IgD-negative memory B cell (primary cell): ENCODE measurements at regions not wholly inside any gene's neighbourhood (a gene's known extent, or its start where the extent isn't known, plus 50 kb on each side); places are given as distances from the start of the nearest gene placed in this dataset.
"Not testable (repeated sequence)": the region's sequence is repeated elsewhere in the genome, so short reads cannot be mapped to it uniquely, and the experiment has no call there.

Experiments
- H3K27ac Mint-ChIP-seq, 3 donors: one replicate each; pipeline ENCODE4 v1.8.0; 2020 to 2022; ENCODE audit warnings: mild to moderate bottlenecking in 3 of 3, mixed read lengths in 3 of 3, moderate library complexity in 1 of 3
- H3K27me3 Mint-ChIP-seq: one replicate; pipeline ENCODE4 v1.8.0; 2021; ENCODE audit warnings: mixed read lengths
- H3K36me3 Mint-ChIP-seq: one replicate; pipeline ENCODE4 v1.8.0; 2020; ENCODE audit warnings: mild to moderate bottlenecking, mixed read lengths
- H3K4me1 Mint-ChIP-seq, 3 donors: one replicate each; pipeline ENCODE4 v1.8.0; 2020 to 2022; ENCODE audit warnings: mixed read lengths in 3 of 3, mild to moderate bottlenecking in 1 of 3
- H3K4me3 Mint-ChIP-seq, 4 donors: one replicate each; pipeline ENCODE4 v1.8.0; 2020 to 2022; ENCODE audit warnings: mild to moderate bottlenecking in 4 of 4, mixed read lengths in 4 of 4, moderate library complexity in 3 of 4
- H3K9me3 Mint-ChIP-seq, 3 donors: one replicate each; pipeline ENCODE4 v1.8.0; 2020 to 2021; ENCODE audit warnings: mixed read lengths in 3 of 3, mild to moderate bottlenecking in 1 of 3

DNA sequence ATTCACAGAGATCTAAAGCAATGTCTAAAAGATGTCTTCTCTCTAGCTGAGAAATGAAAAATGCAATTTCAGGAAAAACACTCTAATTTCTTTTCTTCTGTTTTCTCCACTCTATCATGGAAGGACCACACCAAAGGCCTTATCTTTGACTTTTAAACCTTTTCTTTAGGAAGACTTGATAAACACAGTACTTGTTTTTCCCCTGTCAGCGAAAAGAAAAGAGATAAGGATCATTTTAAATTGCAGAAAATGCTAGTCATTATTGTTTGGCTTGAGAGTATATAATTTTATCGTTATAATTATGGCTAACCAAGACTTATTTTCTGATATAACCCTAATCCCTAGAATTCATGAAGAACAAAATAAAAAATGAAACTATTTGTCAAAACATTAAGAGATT lies 462.4 kb upstream of the API5 start:
- H3K27me3 Mint-ChIP-seq: no peaks in the 10 kb centered on the region
- no peak overlapping the region for H3K4me3 Mint-ChIP-seq
- peaks cover 0 to 17% (median 4%) of the 10 kb centered on the region in 3 donors for H3K9me3 Mint-ChIP-seq
- no peaks in the 10 kb centered on the region for H3K4me1 Mint-ChIP-seq
- H3K27ac Mint-ChIP-seq: no peak overlapping the region
- no peaks in the 10 kb centered on the region for H3K36me3 Mint-ChIP-seq

DNA sequence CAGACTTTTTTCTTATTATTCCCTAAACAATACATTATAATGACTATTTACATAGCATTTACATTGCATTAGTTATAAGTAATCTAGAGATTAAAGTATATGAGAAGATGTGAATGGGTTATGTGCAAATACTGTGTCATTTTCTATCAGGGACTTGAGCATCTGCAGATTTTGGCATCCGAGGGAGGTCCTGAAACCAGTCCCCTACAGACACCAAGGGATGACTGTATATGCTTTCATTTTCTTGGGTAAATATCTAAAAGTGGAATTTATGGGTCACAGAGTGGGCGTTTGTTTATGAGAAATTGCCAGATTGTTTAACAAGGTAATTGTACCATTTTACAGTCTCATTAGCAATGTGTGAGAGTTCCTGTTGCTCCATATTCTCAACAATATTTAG lies 454.5 kb upstream of the API5 start:
- Mint-ChIP-seq H3K9me3 (peaks cover 2 to 7% (median 5%) of the 10 kb centered on the region in 3 donors), H3K36me3 (no peaks in the 10 kb centered on the region), H3K27ac (no peak overlapping the region), H3K27me3 (no peaks in the 10 kb centered on the region), H3K4me3 (no peak overlapping the region), H3K4me1 (no peaks in the 10 kb centered on the region)

DNA sequence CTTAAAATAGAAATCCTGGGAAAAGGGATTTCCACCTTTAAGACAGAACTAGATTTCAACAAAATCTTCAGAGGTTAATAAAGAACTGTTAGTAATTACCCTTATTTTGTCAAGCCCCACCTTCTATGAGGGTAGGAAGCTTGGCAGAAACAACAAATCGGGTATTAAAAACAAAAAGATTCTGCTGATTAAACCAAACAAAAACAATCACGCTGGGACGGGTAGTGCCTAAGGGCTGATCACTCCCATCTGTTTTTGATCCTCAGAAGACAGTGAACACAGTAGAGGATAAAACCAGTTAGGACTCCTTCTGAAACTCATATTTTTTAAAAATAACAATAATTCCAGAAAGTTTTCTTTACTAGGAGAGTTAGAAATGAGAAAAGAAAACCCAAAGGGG lies 441.3 kb upstream of the API5 start:
- H3K27ac Mint-ChIP-seq: no peak overlapping the region
- no peak overlapping the region for H3K4me3 Mint-ChIP-seq
- no peaks in the 10 kb centered on the region for H3K36me3 Mint-ChIP-seq
- no peaks in the 10 kb centered on the region for H3K27me3 Mint-ChIP-seq
- no peaks in the 10 kb centered on the region for H3K4me1 Mint-ChIP-seq
- H3K9me3 Mint-ChIP-seq: peaks cover 2 to 8% (median 7%) of the 10 kb centered on the region in 3 donors

DNA sequence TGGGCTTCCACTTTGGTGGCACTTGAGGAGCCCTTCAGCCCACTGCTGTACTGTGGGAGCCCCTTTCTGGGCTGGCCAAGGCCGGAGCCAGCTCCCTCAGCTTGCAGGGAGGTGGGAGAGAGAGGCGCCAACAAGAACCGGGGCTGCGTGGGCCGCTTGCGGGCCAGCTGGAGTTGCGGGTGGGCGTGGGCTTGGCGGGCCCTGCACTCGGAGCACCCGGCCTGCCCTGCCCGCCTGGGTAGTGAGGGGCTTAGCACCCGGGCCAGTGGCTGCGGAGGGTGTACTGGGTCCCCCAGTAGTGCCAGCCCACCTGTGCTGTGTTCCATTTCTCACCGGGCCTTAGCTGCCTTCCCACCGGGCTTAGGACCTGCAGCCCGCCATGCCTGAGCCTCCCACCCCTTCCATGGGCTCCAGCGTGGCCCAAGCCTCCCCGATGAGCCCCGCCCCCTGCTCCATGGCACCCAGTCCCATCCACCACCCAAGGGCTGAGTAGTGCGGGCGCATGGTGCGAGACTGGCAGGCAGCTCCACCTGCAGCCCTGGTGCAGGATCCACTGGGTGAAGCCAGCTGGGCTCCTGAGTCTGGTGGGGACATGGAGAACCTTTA lies 437.9 kb upstream of the API5 start:
- H3K27me3 Mint-ChIP-seq, H3K4me3 Mint-ChIP-seq, H3K4me1 Mint-ChIP-seq, H3K36me3 Mint-ChIP-seq, H3K27ac Mint-ChIP-seq, H3K9me3 Mint-ChIP-seq: not testable (repeated sequence)

DNA sequence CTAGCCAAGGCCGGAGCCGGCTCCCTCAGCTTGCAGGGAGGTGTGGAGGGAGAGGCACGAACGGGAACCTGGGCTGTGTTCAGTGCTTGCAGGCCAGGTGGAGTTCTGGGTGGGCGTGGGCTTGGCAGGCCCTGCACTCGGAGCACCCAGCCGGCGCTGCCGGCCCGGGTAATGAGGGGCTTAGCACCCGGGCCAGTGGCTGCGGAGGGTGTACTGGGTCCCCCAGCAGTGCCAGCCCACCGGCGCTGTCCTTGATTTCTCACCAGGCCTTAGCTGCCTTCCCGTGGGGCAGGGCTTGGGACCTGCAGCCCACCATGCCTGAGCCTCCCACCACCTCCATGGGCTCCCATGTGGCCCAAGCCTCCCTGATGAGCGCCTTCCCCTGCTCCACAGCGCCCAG lies 430.5 kb upstream of the API5 start:
- not testable (repeated sequence) for H3K27me3 Mint-ChIP-seq, H3K4me1 Mint-ChIP-seq, H3K27ac Mint-ChIP-seq, H3K36me3 Mint-ChIP-seq, H3K4me3 Mint-ChIP-seq, H3K9me3 Mint-ChIP-seq

DNA sequence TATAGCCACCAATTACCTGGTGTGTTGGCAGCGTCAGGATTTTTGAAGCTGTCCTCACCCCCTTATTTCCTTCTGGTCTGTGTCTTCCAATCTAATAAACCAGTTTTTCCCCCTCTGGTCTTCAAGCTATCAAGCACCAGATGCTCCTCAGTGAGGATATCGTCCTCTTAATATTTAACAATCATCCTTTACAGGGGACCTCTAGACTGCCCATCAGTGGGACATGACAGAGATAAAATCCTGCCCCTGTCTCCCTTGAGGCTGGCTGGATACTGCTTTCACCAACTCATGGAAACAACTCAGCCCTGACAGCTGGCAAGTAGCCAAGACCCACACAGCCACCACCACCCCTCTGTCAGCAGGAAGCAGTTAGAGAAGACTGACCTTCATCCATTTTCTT lies 421.0 kb upstream of the API5 start:
- no peak overlapping the region for H3K27ac Mint-ChIP-seq
- no peaks in the 10 kb centered on the region for H3K27me3 Mint-ChIP-seq
- no peaks in the 10 kb centered on the region for H3K4me1 Mint-ChIP-seq
- no peak overlapping the region for H3K4me3 Mint-ChIP-seq
- peaks cover 8 to 17% (median 8%) of the 10 kb centered on the region in 3 donors for H3K9me3 Mint-ChIP-seq
- peaks cover 1% of the 10 kb centered on the region for H3K36me3 Mint-ChIP-seq

DNA sequence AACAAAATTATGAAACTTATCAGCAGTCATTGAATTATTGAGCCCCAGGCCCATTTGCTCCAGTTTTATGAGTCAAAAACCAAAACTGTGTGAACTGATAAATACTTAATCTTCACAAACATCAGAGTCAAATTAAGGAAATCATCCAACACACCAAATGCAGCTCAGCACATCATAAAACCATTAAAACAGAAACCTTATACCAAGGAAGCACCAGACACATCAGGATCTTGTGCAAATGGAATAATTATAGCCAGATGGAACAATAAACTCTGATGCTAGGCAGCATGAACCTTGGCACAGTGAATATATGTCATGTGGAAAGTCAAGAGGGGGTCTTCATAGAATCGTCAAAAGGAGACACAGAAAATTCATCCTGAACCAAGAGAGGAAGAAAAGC lies 410.7 kb upstream of the API5 start:
- peaks cover 0 to 14% (median 2%) of the 10 kb centered on the region in 3 donors for H3K9me3 Mint-ChIP-seq
- no peak overlapping the region for H3K27ac Mint-ChIP-seq
- no peaks in the 10 kb centered on the region for H3K4me1 Mint-ChIP-seq

DNA sequence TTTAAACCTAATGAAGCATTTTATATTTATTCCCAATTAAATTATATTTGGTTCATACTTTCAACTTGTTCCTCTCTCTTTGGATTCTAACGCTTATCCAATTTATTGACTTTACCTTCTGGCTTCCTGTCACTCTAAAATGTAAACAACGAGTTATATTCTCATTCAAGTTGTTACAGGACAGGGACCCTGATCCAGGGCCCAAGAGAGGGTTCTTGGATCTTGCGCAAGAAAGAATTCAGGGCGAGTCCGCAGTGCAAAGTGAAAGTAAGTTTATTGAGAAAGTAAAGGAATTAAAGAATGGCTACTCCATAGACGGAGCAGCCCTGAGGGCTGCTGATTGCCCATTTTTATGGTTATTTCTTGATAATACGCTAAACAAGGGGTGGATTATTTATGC lies 405.6 kb upstream of the API5 start:
- H3K9me3 Mint-ChIP-seq: peaks cover 0 to 13% (median 2%) of the 10 kb centered on the region in 3 donors

More for the DNA sequence above, 410.7 kb upstream of the API5 start:
- Mint-ChIP-seq H3K4me3 (no peak overlapping the region), H3K27me3 (no peaks in the 10 kb centered on the region), H3K36me3 (peaks cover 3% of the 10 kb centered on the region)

DNA sequence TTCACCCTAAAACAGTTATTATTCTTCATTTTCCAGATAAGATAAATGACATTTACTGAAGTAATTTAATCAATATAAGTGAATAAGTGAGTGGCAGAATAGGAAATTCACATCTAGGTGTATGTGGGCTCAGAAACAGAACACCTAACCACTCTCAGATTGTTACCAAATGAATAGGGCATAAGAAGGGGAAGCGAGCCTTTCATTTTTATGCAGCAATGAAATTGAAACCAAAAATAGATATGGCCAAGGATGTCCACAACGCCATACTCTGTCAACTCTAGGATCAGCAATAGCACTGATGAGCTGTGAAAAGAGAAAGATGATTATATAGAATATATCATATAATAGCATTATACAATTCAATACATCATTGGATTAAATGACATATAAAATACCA lies 398.1 kb upstream of the API5 start:
- no peaks in the 10 kb centered on the region for H3K27me3 Mint-ChIP-seq
- no peaks in the 10 kb centered on the region for H3K4me1 Mint-ChIP-seq
- no peaks in the 10 kb centered on the region for H3K36me3 Mint-ChIP-seq
- H3K4me3 Mint-ChIP-seq: no peak overlapping the region
- H3K9me3 Mint-ChIP-seq: peaks cover 3 to 7% (median 6%) of the 10 kb centered on the region in 3 donors
- no peak overlapping the region for H3K27ac Mint-ChIP-seq

More for the DNA sequence above, 405.6 kb upstream of the API5 start:
- H3K27ac Mint-ChIP-seq: no peak overlapping the region
- H3K36me3 Mint-ChIP-seq: peaks cover 4% of the 10 kb centered on the region
- H3K4me1 Mint-ChIP-seq: no peaks in the 10 kb centered on the region
- H3K27me3 Mint-ChIP-seq: no peaks in the 10 kb centered on the region
- H3K4me3 Mint-ChIP-seq: no peak overlapping the region

DNA sequence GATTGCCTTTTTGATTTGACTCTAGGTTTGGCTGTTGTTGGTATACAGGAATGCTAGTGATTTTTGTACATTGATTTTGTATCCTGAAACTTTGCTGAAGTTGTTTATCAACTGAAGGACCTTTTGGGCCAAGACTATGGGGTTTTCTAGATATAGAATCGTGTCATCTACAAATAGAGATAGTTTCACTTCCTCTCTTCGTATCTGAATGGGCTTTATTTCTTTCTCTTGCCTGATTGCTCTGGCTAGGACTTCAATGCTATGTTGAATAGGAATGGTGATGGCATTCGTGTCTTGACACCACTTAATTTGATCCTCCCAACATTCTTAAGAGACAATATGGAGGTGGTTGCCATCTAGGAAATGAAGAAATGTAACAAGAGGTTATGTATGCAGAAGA lies 388.1 kb upstream of the API5 start:
- Mint-ChIP-seq H3K4me3 (no peak overlapping the region), H3K27ac (no peak overlapping the region), H3K27me3 (no peaks in the 10 kb centered on the region), H3K36me3 (no peaks in the 10 kb centered on the region), H3K4me1 (no peaks in the 10 kb centered on the region), H3K9me3 (peaks cover 4 to 25% (median 10%) of the 10 kb centered on the region in 3 donors)

DNA sequence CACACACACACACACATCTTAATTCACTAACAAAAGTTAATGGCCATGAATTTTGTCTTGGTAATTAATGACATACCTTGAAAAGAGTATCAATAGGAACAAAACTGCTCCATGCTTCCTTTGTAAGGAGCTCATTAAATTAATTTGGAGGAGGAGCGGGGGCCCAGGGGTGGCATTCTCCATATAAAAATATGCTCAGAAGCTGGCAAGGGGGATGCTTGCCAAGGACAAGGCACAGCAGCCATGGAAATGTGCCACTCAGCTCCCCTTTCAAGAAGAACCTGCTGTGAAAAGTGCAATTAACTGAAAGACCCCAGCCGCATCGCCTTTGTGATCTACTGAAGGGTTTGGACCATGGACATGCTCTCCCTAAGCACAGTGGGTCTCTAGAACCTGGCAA lies 385.9 kb upstream of the API5 start:
- Mint-ChIP-seq H3K4me3 (no peak overlapping the region), H3K9me3 (peaks cover 1 to 21% (median 10%) of the 10 kb centered on the region in 3 donors), H3K36me3 (no peaks in the 10 kb centered on the region), H3K27ac (no peak overlapping the region), H3K27me3 (no peaks in the 10 kb centered on the region), H3K4me1 (no peaks in the 10 kb centered on the region)

DNA sequence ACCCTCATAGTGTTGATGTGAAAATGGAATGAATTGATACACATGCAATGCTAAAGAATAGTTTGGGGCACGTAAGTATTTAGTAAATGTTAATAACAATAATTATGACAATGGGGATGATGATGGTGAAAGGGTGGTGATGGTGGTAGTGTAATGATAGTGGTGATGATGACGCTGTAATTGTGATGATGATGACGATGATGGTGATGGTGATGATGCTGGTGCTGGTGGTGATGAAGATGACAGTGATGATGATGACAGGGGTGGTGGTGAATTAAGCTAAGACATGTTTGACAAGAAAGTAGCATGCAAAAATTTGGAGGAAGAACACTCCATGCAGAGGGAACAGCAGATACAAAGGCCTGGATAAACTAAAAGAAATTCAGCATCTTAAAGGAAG lies 364.4 kb upstream of the API5 start:
- peaks cover 2% of the 10 kb centered on the region for H3K36me3 Mint-ChIP-seq
- no peaks in the 10 kb centered on the region for H3K4me1 Mint-ChIP-seq
- no peaks in the 10 kb centered on the region for H3K27me3 Mint-ChIP-seq
- H3K9me3 Mint-ChIP-seq: peaks cover 0 to 7% (median 4%) of the 10 kb centered on the region in 3 donors
- no peak overlapping the region for H3K4me3 Mint-ChIP-seq
- no peak overlapping the region for H3K27ac Mint-ChIP-seq

DNA sequence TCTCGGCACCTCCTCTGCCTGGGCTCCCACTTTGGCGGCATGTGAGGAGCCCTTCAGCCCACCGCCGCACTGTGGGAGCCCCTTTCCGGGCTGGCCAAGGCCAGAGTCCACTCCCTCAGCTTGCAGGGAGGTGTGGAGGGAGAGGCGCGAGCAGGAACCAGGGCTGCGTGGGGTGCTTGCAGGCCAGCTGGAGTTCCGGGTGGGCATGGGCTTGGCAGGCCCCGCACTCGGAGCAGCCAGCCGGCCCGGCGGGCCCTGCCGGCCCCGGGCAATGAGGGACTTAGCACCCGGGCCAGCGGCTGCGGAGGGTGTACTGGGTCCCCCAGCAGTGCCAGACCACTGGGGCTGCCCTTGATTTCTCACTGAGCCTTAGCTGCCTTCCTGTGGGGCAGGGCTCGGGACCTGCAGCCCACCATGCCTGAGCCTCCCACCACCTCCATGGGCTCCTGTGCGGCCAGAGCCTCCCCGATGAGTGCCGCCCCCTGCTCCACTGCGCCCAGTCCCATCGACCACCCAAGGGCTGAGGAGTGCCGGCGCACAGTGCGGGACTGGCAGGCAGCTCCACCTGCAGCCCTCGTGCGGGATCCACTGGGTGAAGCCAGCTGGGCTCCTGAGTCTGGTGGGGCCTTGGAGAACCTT lies 361.9 kb upstream of the API5 start:
- H3K27ac Mint-ChIP-seq, H3K9me3 Mint-ChIP-seq, H3K27me3 Mint-ChIP-seq, H3K4me1 Mint-ChIP-seq, H3K36me3 Mint-ChIP-seq, H3K4me3 Mint-ChIP-seq: not testable (repeated sequence)

DNA sequence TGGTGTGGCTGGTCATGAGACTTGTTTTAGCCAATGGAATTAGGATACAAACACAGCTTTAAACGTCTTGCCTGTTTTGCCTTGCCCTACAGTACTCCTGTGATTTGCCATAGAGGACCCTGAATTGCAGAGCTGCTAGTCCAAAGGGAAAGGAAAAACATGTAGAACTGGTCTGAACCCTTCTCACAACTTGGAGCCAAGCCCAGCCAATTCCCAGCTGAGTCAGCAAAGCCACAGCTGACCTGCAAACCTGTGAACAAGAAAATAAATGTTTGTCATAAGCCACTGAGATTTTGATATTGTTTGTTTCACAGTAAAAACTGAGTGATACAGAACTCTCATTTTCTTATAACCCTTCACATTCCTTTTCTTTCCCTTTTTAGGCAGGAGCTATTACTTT lies 360.5 kb upstream of the API5 start:
- Mint-ChIP-seq H3K9me3 (peaks cover 2 to 7% (median 4%) of the 10 kb centered on the region in 3 donors), H3K4me1 (no peaks in the 10 kb centered on the region), H3K36me3 (peaks cover 2% of the 10 kb centered on the region), H3K27ac (no peak overlapping the region), H3K4me3 (no peak overlapping the region), H3K27me3 (no peaks in the 10 kb centered on the region)

DNA sequence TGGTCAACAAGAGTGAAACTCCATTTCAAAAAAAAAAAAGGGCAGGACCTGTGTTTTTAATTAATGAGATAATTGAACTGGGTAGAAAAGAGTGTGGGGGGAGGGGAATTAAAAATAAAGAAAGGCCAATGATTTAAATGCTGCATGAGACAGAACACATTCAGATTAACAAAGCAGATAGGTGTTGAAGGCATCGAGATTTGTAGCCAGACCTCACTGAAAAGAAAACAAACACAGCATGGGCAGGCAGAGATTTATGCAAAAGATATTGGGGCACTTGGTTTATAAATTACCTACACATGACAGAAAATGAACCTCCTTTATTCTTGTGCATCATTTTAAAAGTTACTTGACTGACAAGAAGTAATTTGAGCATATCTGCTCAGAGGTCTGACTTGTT lies 354.0 kb upstream of the API5 start:
- no peaks in the 10 kb centered on the region for H3K4me1 Mint-ChIP-seq
- H3K9me3 Mint-ChIP-seq: peaks cover 3 to 8% (median 5%) of the 10 kb centered on the region in 3 donors
- H3K4me3 Mint-ChIP-seq: no peak overlapping the region
- no peaks in the 10 kb centered on the region for H3K27me3 Mint-ChIP-seq
- no peaks in the 10 kb centered on the region for H3K36me3 Mint-ChIP-seq
- H3K27ac Mint-ChIP-seq: no peak overlapping the region

DNA sequence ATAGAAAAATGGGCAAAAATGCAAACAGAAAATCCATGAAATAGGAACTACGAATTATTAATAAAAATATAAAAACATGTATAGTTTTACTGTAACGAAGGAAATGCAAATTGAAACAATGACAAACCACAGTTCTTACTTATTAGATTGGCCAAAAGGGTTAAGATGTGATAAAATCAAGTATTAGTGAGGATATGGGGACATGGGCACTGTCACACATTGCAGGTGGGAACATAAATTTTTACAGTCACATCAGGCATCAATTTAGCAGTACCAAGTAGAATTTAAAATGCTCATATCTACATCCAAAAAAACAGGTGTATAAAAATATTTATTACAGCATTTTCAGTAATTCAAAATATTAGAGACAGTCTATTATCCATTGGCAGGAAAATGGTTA lies 353.2 kb upstream of the API5 start:
- no peaks in the 10 kb centered on the region for H3K36me3 Mint-ChIP-seq
- H3K9me3 Mint-ChIP-seq: peaks cover 5 to 16% (median 5%) of the 10 kb centered on the region in 3 donors
- H3K4me3 Mint-ChIP-seq: no peak overlapping the region
- no peak overlapping the region for H3K27ac Mint-ChIP-seq
- H3K4me1 Mint-ChIP-seq: no peaks in the 10 kb centered on the region
- no peaks in the 10 kb centered on the region for H3K27me3 Mint-ChIP-seq
